GM21786 (cell line): ENCODE measurements at regions not wholly inside any gene's neighbourhood (a gene's known extent, or its start where the extent isn't known, plus 50 kb on each side); places are given as distances from the start of the nearest gene placed in this dataset.
"Not testable (repeated sequence)": the region's sequence is repeated elsewhere in the genome, so short reads cannot be mapped to it uniquely, and the experiment has no call there.

ENCODE experiments used
- ATAC-seq: cut with Tn5 transposase; IDR thresholded peaks from one replicate; pipeline ENCODE4 v1.9.1; 2021; ENCODE audit not compliant: unreplicated experiment

GRCh38 chr18:29930231-29930630 lies 1112.3 kb downstream of the DSC3 start:
- ATAC-seq, result no peak

- ATAC-seq, result no peak
These were observed 1114.5 kb downstream of the DSC3 start for GRCh38 chr18:29928081-29928480.

GRCh38 chr18:29925566-29925965 lies 1117.0 kb downstream of the DSC3 start:
- ATAC-seq, result no peak

GRCh38 chr18:29912351-29912750 lies 1130.2 kb downstream of the DSC3 start:
- ATAC-seq, result no peak

GRCh38 chr18:29892960-29893558 lies 1149.5 kb downstream of the DSC3 start:
- ATAC-seq, result no peak

GRCh38 chr18:29883114-29883513 lies 1159.4 kb downstream of the DSC3 start:
- no peak for ATAC-seq

GRCh38 chr18:29882620-29883019 lies 1159.9 kb downstream of the DSC3 start:
- ATAC-seq, result no peak

- no peak for ATAC-seq
These were observed 1162.8 kb downstream of the DSC3 start for GRCh38 chr18:29879763-29880162.

- no peak for ATAC-seq
These were observed 1167.9 kb downstream of the DSC3 start for GRCh38 chr18:29874519-29875098.

- no peak for ATAC-seq
These were observed 1169.3 kb downstream of the DSC3 start for GRCh38 chr18:29873211-29873610.

- no peak for ATAC-seq
These were observed 1171.3 kb downstream of the DSC3 start for GRCh38 chr18:29871246-29871645.

- no peak for ATAC-seq
These were observed 1179.7 kb downstream of the DSC3 start for GRCh38 chr18:29862824-29863223.

- no peak for ATAC-seq
These were observed 1186.9 kb downstream of the DSC3 start for GRCh38 chr18:29855637-29856036.

GRCh38 chr18:29853126-29853525 lies 1189.4 kb downstream of the DSC3 start:
- no peak for ATAC-seq

- ATAC-seq, result no peak
These were observed 1193.4 kb downstream of the DSC3 start for GRCh38 chr18:29849144-29849543.

- no peak for ATAC-seq
These were observed 1200.9 kb downstream of the DSC3 start for GRCh38 chr18:29841631-29842030.

- ATAC-seq, result no peak
These were observed 1202.5 kb downstream of the DSC3 start for GRCh38 chr18:29840089-29840488.

GRCh38 chr18:29838961-29839360 lies 1203.6 kb downstream of the DSC3 start:
- ATAC-seq, result not testable (repeated sequence)

- no peak for ATAC-seq
These were observed 1204.0 kb downstream of the DSC3 start for GRCh38 chr18:29838556-29838955.

- no peak for ATAC-seq
These were observed 1218.9 kb downstream of the DSC3 start for GRCh38 chr18:29823671-29824070.

- no peak for ATAC-seq
These were observed 1221.0 kb downstream of the DSC3 start for GRCh38 chr18:29821544-29821943.

GRCh38 chr18:29811519-29811918 lies 1231.0 kb downstream of the DSC3 start:
- no peak for ATAC-seq

- no peak for ATAC-seq
These were observed 1261.7 kb downstream of the DSC3 start for GRCh38 chr18:29780816-29781215.
